Spleen (tissue), 11 donors: ENCODE measurements at regions not wholly inside any gene's neighbourhood (a gene's known extent, or its start where the extent isn't known, plus 50 kb on each side); places are given as distances from the start of the nearest gene placed in this dataset.
A peak's percentile ranks its signal among the peaks of the same experiment; 100 is the strongest.

Experiments
- DNase-seq: peaks from one replicate; pipeline ENCODE4 v3.0.0-alpha.2; 2020
- H3K27ac ChIP-seq, 8 donors: fragments of 200-600 bp; sonication (generic) in 7 of 8; 1 replicate in 4 of 8; 2 replicates in 4 of 8; pipeline versions ENCODE4 v1.5.0 to v1.8.0; 2016 to 2021; ENCODE audit warnings: inconsistent platforms in 4 of 8, mild to moderate bottlenecking in 4 of 8, moderate library complexity in 1 of 8
- H3K27me3 ChIP-seq, 7 donors: fragments of 200-600 bp; sonication (generic) in 6 of 7; replicated peaks in 1 of 7; 1 replicate in 4 of 7; 2 replicates in 3 of 7; pipeline versions ENCODE4 v1.5.0 to v1.8.0; 2016 to 2021; ENCODE audit warnings: inconsistent platforms in 3 of 7, mild to moderate bottlenecking in 1 of 7
- H3K36me3 ChIP-seq, 6 donors: fragments of 200-600 bp; sonication (generic) in 5 of 6; 1 replicate in 4 of 6; 2 replicates in 2 of 6; pipeline versions ENCODE4 v1.5.0 to v1.8.0; 2016 to 2021; ENCODE audit warnings: inconsistent platforms in 2 of 6
- H3K4me1 ChIP-seq, 6 donors: fragments of 200-600 bp; sonication (generic) in 5 of 6; 1 replicate in 3 of 6; 2 replicates in 3 of 6; pipeline versions ENCODE4 v1.5.0 to v1.8.0; 2016 to 2021; ENCODE audit warnings: inconsistent platforms in 3 of 6
- H3K4me3 ChIP-seq, 8 donors: fragments of 200-600 bp; sonication (generic) in 7 of 8; 1 replicate in 4 of 8; 2 replicates in 4 of 8; pipeline versions ENCODE4 v1.5.0 to v1.8.0; 2016 to 2021; ENCODE audit warnings: inconsistent platforms in 4 of 8, mild to moderate bottlenecking in 4 of 8, moderate library complexity in 2 of 8
- H3K9me3 ChIP-seq, 8 donors: fragments of 200-600 bp; sonication (generic) in 7 of 8; 1 replicate in 4 of 8; 2 replicates in 4 of 8; pipeline versions ENCODE4 v1.5.0 to v1.8.0; 2016 to 2021; ENCODE audit warnings: inconsistent platforms in 4 of 8
- POLR2A ChIP-seq, 3 donors: fragments of 450-650 bp; IDR thresholded peaks; one replicate each; pipeline ENCODE4 v1.5.1; 2017; ENCODE audit warnings: antibody characterized with exemption in 3 of 3, mild to moderate bottlenecking in 1 of 3
- POLR2AphosphoS5 ChIP-seq, 3 donors: sonication (generic); formaldehyde crosslinking; IDR thresholded peaks; one replicate each; pipeline ENCODE4 v1.5.1; 2017; ENCODE audit warnings: antibody characterized with exemption in 3 of 3
- WGBS, 5 donors: extraction: QIAGEN DNeasy Blood & Tissue Kit in 3 of 5; methylation state at CpG; one replicate each; pipeline versions ENCODE4 v1.1.5 to v1.1.7; 2013 to 2018; 5-methylcytosine and 5-hydroxymethylcytosine counted together
- intact Hi-C: fragments of 100-400 bp; cut with DNase I; formaldehyde crosslinking; loops from one replicate; pipeline ENCODE4 v1.15.0; 2023; ENCODE audit warnings: low total_unique reads
- TF ChIP-seq, protein P1 (sequence below), 11 experiments: fragments of 200-600 bp in 7 of 11; fragments of 450-650 bp in 4 of 11; sonication (generic) in 4 of 11; IDR thresholded peaks in 8 of 11; conservative IDR thresholded peaks in 3 of 11; 1 replicate in 7 of 11; 2 replicates in 4 of 11; pipeline versions ENCODE4 v1.4.0 to v1.8.0; 2016 to 2021; ENCODE audit warnings: antibody characterized with exemption in 11 of 11, inconsistent platforms in 4 of 11, mild to moderate bottlenecking in 1 of 11
- donor health status: healthy with polysubstance abuse.
- donor health status: DM: no; HTN: no; CAD: no; lungs with moderate emphysema.
- donor health status: DM: no; HTN: no; CAD: no.
- donor health status: Bipolar disorder and iron deficiency.
- donor health status: healthy.
- donor health status: DM: no; HTN: no; CAD: no.
- donor health status: DM: yes; HTN: yes; CAD: no.

DNA sequence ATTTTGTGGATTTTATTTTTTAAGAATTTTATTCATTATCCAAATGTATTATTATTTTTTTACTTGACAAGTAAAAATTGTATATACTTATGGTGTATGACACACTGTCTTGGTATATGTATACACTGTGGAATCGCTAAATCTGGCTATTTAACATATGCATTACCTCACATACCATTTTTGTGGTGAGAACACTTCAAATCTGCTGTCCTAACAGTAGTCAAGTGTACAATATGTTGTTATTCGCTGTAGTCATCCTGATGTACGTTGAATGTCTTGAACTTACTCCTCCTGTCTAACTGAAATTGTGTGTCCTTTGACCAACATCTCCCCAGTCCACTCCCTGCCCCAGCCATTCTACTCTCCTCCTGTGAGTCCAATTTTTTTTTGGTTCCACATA, 153.2 kb upstream of the PTPRM start:
- Histone ChIP-seq H3K27ac (no peak overlapping the region), H3K4me1 (peaks cover 0 to 4% (median 0%) of the 10 kb centered on the region in 6 donors), H3K9me3 (no peaks in the 10 kb centered on the region), H3K4me3 (no peak overlapping the region), H3K27me3 (no peaks in the 10 kb centered on the region), H3K36me3 (no peaks in the 10 kb centered on the region)
- WGBS, 5 donors: 80 to 90% (median 86%) methylated on average over 3 of the region's 3 CpGs
- intact Hi-C loops: no loop called here
- DNase-seq: no peak
- TF ChIP-seq POLR2A (IDR thresholded peaks at IDR 0.05) (no peak), POLR2AphosphoS5 (IDR thresholded peaks at IDR 0.05) (no peak)
- TF ChIP-seq, protein P1, sequence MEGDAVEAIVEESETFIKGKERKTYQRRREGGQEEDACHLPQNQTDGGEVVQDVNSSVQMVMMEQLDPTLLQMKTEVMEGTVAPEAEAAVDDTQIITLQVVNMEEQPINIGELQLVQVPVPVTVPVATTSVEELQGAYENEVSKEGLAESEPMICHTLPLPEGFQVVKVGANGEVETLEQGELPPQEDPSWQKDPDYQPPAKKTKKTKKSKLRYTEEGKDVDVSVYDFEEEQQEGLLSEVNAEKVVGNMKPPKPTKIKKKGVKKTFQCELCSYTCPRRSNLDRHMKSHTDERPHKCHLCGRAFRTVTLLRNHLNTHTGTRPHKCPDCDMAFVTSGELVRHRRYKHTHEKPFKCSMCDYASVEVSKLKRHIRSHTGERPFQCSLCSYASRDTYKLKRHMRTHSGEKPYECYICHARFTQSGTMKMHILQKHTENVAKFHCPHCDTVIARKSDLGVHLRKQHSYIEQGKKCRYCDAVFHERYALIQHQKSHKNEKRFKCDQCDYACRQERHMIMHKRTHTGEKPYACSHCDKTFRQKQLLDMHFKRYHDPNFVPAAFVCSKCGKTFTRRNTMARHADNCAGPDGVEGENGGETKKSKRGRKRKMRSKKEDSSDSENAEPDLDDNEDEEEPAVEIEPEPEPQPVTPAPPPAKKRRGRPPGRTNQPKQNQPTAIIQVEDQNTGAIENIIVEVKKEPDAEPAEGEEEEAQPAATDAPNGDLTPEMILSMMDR (IDR thresholded peaks at IDR 0.05 in 8 of 11, conservative IDR thresholded peaks at IDR 0.05 in 3 of 11): no peak

DNA sequence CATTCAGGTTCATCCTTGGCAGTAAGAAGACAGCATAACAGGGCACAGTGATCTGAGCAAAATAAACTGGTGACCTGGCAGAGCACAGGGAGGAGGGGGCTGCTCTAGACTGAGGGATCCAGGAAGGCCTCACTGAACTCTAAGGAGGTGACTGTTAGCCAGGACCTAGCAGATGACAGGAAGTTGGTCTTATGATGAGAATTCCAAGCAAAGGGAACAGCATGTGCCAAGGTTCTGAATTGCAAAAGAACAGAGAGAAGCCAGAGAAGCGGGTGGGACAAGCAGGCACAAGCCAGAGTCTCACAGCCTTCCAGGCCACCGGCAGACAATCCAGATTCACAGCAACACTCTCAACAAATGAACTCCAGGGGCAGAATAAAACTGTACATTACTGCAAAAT, 152.7 kb upstream of the PTPRM start:
- H3K27ac ChIP-seq: peak overlapping the region in 3 of 8 donors; percentile 8 to 32 (median 24)
- WGBS, 5 donors: 74 to 85% (median 82%) methylated on average over 2 of the region's 2 CpGs
- no peaks in the 10 kb centered on the region for H3K27me3 ChIP-seq
- TF ChIP-seq POLR2A (IDR thresholded peaks at IDR 0.05): no peak
- TF ChIP-seq, protein P1 (IDR thresholded peaks at IDR 0.05 in 8 of 11, conservative IDR thresholded peaks at IDR 0.05 in 3 of 11): no peak
- TF ChIP-seq POLR2AphosphoS5 (IDR thresholded peaks at IDR 0.05): peak in 1 of 3 donors; percentile 45
- H3K4me1 ChIP-seq: peaks cover 0 to 4% (median 0%) of the 10 kb centered on the region in 6 donors
- H3K4me3 ChIP-seq: no peak overlapping the region
- H3K36me3 ChIP-seq: no peaks in the 10 kb centered on the region
- no peak for DNase-seq
- no peaks in the 10 kb centered on the region for H3K9me3 ChIP-seq
- intact Hi-C loops: no loop called here

DNA sequence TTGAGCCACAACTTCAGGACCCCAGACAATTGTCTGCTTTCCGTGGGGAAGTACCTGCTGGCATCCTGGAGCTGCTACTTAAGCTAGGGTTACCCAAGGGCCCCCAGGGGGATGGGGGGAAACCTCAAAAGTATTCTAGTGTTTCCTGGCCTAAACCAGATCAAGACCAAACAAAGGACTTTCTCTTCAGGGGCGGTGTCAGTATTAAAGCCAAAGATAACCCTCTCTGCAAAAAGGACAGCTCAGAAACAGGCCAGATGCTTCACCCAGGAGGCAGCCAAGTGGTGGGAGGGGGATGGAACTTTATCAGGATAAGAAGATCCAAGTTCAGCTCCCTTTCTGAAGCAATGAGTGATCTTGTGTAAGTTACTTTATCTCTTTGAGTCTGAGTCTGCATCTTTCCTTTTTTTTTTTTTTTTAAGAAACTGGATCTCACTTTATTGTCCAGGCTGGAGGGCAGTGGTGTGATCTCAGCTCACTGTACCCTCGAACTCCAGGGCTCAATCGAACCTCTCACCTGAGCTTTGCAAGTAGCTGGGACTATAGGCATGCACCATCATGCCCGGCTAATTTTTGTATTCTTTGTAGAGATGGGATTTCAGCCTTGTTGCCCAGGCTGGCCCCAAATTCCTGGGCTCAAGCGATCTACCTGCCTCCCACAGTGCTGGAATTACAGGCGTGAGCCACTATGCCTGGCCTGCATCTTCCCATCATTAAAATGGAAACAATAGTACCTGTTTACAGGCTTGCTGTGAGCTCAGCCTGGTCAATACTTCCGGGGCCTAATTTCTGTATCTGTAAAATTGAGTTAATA, 151.8 kb upstream of the PTPRM start:
- H3K36me3 ChIP-seq: no peaks in the 10 kb centered on the region
- no peak for TF ChIP-seq POLR2A (IDR thresholded peaks at IDR 0.05)
- TF ChIP-seq POLR2AphosphoS5 (IDR thresholded peaks at IDR 0.05): no peak
- TF ChIP-seq, protein P1 (IDR thresholded peaks at IDR 0.05 in 8 of 11, conservative IDR thresholded peaks at IDR 0.05 in 3 of 11): no peak
- 59 to 76% (median 73%) methylated on average over 8 of the region's 8 CpGs for WGBS, 5 donors
- intact Hi-C loops: no loop called here
- no peaks in the 10 kb centered on the region for H3K27me3 ChIP-seq
- no peak for DNase-seq
- no peak overlapping the region for H3K4me3 ChIP-seq
- H3K9me3 ChIP-seq: no peaks in the 10 kb centered on the region
- peak overlapping the region in 2 of 8 donors; percentile 24 to 32 for H3K27ac ChIP-seq
- peaks cover 0 to 4% (median 0%) of the 10 kb centered on the region in 6 donors for H3K4me1 ChIP-seq

DNA sequence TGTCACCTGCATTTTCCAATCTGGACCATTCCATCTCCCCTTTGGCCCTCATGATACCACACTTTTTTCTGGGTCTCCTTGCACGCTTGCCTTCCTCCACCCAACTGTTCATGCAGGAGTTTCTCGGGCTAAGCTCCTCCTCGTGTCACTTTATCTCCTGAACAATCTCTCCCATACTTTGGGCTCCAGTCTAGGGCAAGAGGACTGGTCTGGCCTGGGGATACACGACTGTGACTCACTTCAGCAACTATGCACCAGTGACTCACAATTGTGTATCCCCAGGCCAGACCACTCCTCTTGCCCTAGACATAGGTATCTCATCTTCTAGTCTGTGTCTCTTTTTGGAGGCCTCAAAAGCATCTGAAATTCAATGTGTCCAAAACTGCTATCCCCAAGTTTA, 149.4 kb upstream of the PTPRM start:
- DNase-seq: no peak
- no peak overlapping the region for H3K4me3 ChIP-seq
- no peak overlapping the region for H3K27ac ChIP-seq
- H3K27me3 ChIP-seq: no peaks in the 10 kb centered on the region
- intact Hi-C loops: no loop called here
- H3K36me3 ChIP-seq: no peaks in the 10 kb centered on the region
- H3K9me3 ChIP-seq: peaks cover 0 to 6% (median 0%) of the 10 kb centered on the region in 8 donors
- 78 to 95% (median 86%) methylated on average over 4 of the region's 4 CpGs for WGBS, 5 donors
- TF ChIP-seq POLR2A (IDR thresholded peaks at IDR 0.05) (no peak), POLR2AphosphoS5 (IDR thresholded peaks at IDR 0.05) (no peak)
- TF ChIP-seq, protein P1 (IDR thresholded peaks at IDR 0.05 in 8 of 11, conservative IDR thresholded peaks at IDR 0.05 in 3 of 11): no peak
- H3K4me1 ChIP-seq: peaks cover 0 to 4% (median 0%) of the 10 kb centered on the region in 6 donors
